ENCODE measurements at regions not wholly inside any gene's neighbourhood (a gene's known extent, or its start where the extent isn't known, plus 50 kb on each side); places are given as distances from the start of the nearest gene placed in this dataset.

- H3K4me2 ChIP-seq (ENCODE audit: low read length), result no peak overlapping the region
Observed at GRCh38 chr11:92826136-92826535, 143.3 kb upstream of the MTNR1B start.

GRCh38 chr11:92826603-92827002 is 142.8 kb upstream of the MTNR1B start:
- Histone ChIP-seq H3K36me3 (ENCODE audit: insufficient read depth, low read length) (no peaks in the 10 kb centered on the region), H3K4me2 (ENCODE audit: low read length) (no peak overlapping the region), H3F3A (ENCODE audit: insufficient read depth, low read length, poor library complexity, severe bottlenecking) (peaks cover 8% of the 10 kb centered on the region)

More at GRCh38 chr11:92826136-92826535, 143.3 kb upstream of the MTNR1B start:
- H3K27me3 ChIP-seq (ENCODE audit: insufficient read depth, low read depth, low read length), result no peaks in the 10 kb centered on the region
- H3K9me3 ChIP-seq (ENCODE audit: low read length), result no peaks in the 10 kb centered on the region
- H3K9ac ChIP-seq (ENCODE audit: low read length), result no peak overlapping the region
- no peaks in the 10 kb centered on the region for H3K79me2 ChIP-seq (replicated peaks; ENCODE audit: insufficient read depth, low read length)
- H3K36me3 ChIP-seq (ENCODE audit: insufficient read depth, low read length), result no peaks in the 10 kb centered on the region
- H3K27ac ChIP-seq (ENCODE audit: low read length), result no peak overlapping the region
- H3K4me3 ChIP-seq (ENCODE audit: low read length), result no peak overlapping the region
- H4K20me1 ChIP-seq (ENCODE audit: insufficient read depth), result no peaks in the 10 kb centered on the region
- peaks cover 8% of the 10 kb centered on the region for H3F3A ChIP-seq (ENCODE audit: insufficient read depth, low read length, poor library complexity, severe bottlenecking)
- no peak overlapping the region for H2AFZ ChIP-seq (ENCODE audit: low read depth, low read length)
- H3K9me2 ChIP-seq (ENCODE audit: insufficient read depth, low read length), result no peaks in the 10 kb centered on the region
- TF ChIP-seq EP300 (conservative IDR thresholded peaks at IDR 0.05; ENCODE audit: poor library complexity, severe bottlenecking) (no peak), SMC3 (conservative IDR thresholded peaks at IDR 0.05; ENCODE audit: poor library complexity) (no peak), RAD21 (conservative IDR thresholded peaks at IDR 0.05) (no peak)
- TF ChIP-seq, protein P1, sequence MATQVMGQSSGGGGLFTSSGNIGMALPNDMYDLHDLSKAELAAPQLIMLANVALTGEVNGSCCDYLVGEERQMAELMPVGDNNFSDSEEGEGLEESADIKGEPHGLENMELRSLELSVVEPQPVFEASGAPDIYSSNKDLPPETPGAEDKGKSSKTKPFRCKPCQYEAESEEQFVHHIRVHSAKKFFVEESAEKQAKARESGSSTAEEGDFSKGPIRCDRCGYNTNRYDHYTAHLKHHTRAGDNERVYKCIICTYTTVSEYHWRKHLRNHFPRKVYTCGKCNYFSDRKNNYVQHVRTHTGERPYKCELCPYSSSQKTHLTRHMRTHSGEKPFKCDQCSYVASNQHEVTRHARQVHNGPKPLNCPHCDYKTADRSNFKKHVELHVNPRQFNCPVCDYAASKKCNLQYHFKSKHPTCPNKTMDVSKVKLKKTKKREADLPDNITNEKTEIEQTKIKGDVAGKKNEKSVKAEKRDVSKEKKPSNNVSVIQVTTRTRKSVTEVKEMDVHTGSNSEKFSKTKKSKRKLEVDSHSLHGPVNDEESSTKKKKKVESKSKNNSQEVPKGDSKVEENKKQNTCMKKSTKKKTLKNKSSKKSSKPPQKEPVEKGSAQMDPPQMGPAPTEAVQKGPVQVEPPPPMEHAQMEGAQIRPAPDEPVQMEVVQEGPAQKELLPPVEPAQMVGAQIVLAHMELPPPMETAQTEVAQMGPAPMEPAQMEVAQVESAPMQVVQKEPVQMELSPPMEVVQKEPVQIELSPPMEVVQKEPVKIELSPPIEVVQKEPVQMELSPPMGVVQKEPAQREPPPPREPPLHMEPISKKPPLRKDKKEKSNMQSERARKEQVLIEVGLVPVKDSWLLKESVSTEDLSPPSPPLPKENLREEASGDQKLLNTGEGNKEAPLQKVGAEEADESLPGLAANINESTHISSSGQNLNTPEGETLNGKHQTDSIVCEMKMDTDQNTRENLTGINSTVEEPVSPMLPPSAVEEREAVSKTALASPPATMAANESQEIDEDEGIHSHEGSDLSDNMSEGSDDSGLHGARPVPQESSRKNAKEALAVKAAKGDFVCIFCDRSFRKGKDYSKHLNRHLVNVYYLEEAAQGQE (IDR thresholded peaks at IDR 0.05; ENCODE audit: borderline replicate concordance), result no peak

GRCh38 chr11:92827132-92827531 is 142.3 kb upstream of the MTNR1B start:
- Histone ChIP-seq H3K79me2 (replicated peaks; ENCODE audit: insufficient read depth, low read length) (no peaks in the 10 kb centered on the region), H3K27ac (ENCODE audit: low read length) (no peak overlapping the region), H3K9me3 (ENCODE audit: low read length) (no peaks in the 10 kb centered on the region), H3K9me2 (ENCODE audit: insufficient read depth, low read length) (no peaks in the 10 kb centered on the region), H3F3A (ENCODE audit: insufficient read depth, low read length, poor library complexity, severe bottlenecking) (peaks cover 8% of the 10 kb centered on the region), H3K4me3 (ENCODE audit: low read length) (no peak overlapping the region), H3K36me3 (ENCODE audit: insufficient read depth, low read length) (no peaks in the 10 kb centered on the region), H3K4me2 (ENCODE audit: low read length) (no peak overlapping the region), H3K9ac (ENCODE audit: low read length) (no peak overlapping the region), H4K20me1 (ENCODE audit: insufficient read depth) (no peaks in the 10 kb centered on the region), H2AFZ (ENCODE audit: low read depth, low read length) (no peak overlapping the region), H3K27me3 (ENCODE audit: insufficient read depth, low read depth, low read length) (no peaks in the 10 kb centered on the region)
- TF ChIP-seq SMC3 (conservative IDR thresholded peaks at IDR 0.05; ENCODE audit: poor library complexity) (no peak), POLR2AphosphoS5 (IDR thresholded peaks at IDR 0.05) (no peak), MXI1 (conservative IDR thresholded peaks at IDR 0.05; ENCODE audit: poor library complexity, severe bottlenecking) (no peak), EZH2 (IDR thresholded peaks at IDR 0.05; ENCODE audit: borderline replicate concordance, insufficient read depth, low read length, poor library complexity, severe bottlenecking) (no peak), CTCF (IDR thresholded peaks at IDR 0.05; ENCODE audit: poor library complexity, severe bottlenecking) (no peak)

More at GRCh38 chr11:92826603-92827002, 142.8 kb upstream of the MTNR1B start:
- Histone ChIP-seq H3K27ac (ENCODE audit: low read length) (no peak overlapping the region), H3K9me3 (ENCODE audit: low read length) (no peaks in the 10 kb centered on the region), H2AFZ (ENCODE audit: low read depth, low read length) (no peak overlapping the region), H3K27me3 (ENCODE audit: insufficient read depth, low read depth, low read length) (no peaks in the 10 kb centered on the region), H4K20me1 (ENCODE audit: insufficient read depth) (no peaks in the 10 kb centered on the region), H3K9ac (ENCODE audit: low read length) (no peak overlapping the region), H3K9me2 (ENCODE audit: insufficient read depth, low read length) (no peaks in the 10 kb centered on the region), H3K79me2 (replicated peaks; ENCODE audit: insufficient read depth, low read length) (no peaks in the 10 kb centered on the region), H3K4me3 (ENCODE audit: low read length) (no peak overlapping the region)
- TF ChIP-seq TAF1 (IDR thresholded peaks at IDR 0.05; ENCODE audit: low read depth), result no peak
- TF ChIP-seq POLR2AphosphoS5 (IDR thresholded peaks at IDR 0.05), result no peak

Measured in neural cell (in vitro differentiated cells).